Natural killer cell (primary cell): ENCODE measurements at regions not wholly inside any gene's neighbourhood (a gene's known extent, or its start where the extent isn't known, plus 50 kb on each side); places are given as distances from the start of the nearest gene placed in this dataset.

Experiments
- ATAC-seq, 3 donors: fragments of 150-1000 bp in 2 of 3; fragments of 200-7000 bp in 1 of 3; cut with Tn5 transposase; 1 replicate in 1 of 3; 2 replicates in 2 of 3; pipeline ENCODE4 v1.10.0; 2021; ENCODE audit warnings: mild to moderate bottlenecking in 2 of 3, moderate library complexity in 2 of 3
- DNase-seq, 2 donors: peaks; one replicate each; pipeline versions ENCODE4 v3.0.0 to v3.0.0-alpha.2; 2013 to 2021; ENCODE audit warnings: mixed read lengths in 1 of 2
- H3K27ac ChIP-seq: one replicate; pipeline ENCODE4 v1.5.1; 2013; ENCODE audit warnings: mild to moderate bottlenecking, low read length
- H3K27me3 ChIP-seq: one replicate; pipeline ENCODE4 v1.6.1; 2013; ENCODE audit warnings: low read length; ENCODE audit not compliant: control insufficient read depth, insufficient read depth
- H3K36me3 ChIP-seq: one replicate; pipeline ENCODE4 v1.6.1; 2013; ENCODE audit warnings: low read length; ENCODE audit not compliant: control insufficient read depth, insufficient read depth
- H3K4me1 ChIP-seq: one replicate; pipeline ENCODE4 v1.6.1; 2013; ENCODE audit warnings: low read length; ENCODE audit not compliant: control insufficient read depth, insufficient read depth
- H3K4me3 ChIP-seq: one replicate; pipeline ENCODE4 v1.5.1; 2013; ENCODE audit warnings: low read length
- H3K9me3 ChIP-seq: one replicate; pipeline ENCODE4 v1.6.1; 2013; ENCODE audit warnings: low read length; ENCODE audit not compliant: control insufficient read depth, insufficient read depth
- H3K27ac Mint-ChIP-seq, 2 donors: one replicate each; pipeline ENCODE4 v1.8.0; 2022; ENCODE audit warnings: mild to moderate bottlenecking in 2 of 2, mixed read lengths in 2 of 2, moderate library complexity in 1 of 2
- H3K27me3 Mint-ChIP-seq, 2 donors: one replicate each; pipeline ENCODE4 v1.8.0; 2022; ENCODE audit warnings: low read depth in 2 of 2, mixed read lengths in 2 of 2
- H3K36me3 Mint-ChIP-seq: one replicate; pipeline ENCODE4 v1.8.0; 2022; ENCODE audit warnings: mixed read lengths
- H3K4me1 Mint-ChIP-seq, 2 donors: one replicate each; pipeline ENCODE4 v1.8.0; 2022; ENCODE audit warnings: mixed read lengths in 2 of 2
- H3K4me3 Mint-ChIP-seq: one replicate; pipeline ENCODE4 v1.8.0; 2022; ENCODE audit warnings: mild to moderate bottlenecking, moderate library complexity, mixed read lengths
- H3K9me3 Mint-ChIP-seq, 2 donors: one replicate each; pipeline ENCODE4 v1.8.0; 2022; ENCODE audit warnings: mixed read lengths in 2 of 2
- CTCF ChIP-seq: fragments of 200-600 bp; IDR thresholded peaks from one replicate; pipeline ENCODE4 v1.8.0; 2022; ENCODE audit warnings: antibody characterized with exemption
- WGBS: methylation state at CpG from one replicate; pipeline ENCODE4 v1.1.7; 2013; ENCODE audit warnings: missing lambda C conversion rate; ENCODE audit not compliant: insufficient coverage; 5-methylcytosine and 5-hydroxymethylcytosine counted together
- intact Hi-C: fragments of 100-400 bp; cut with micrococcal nuclease; formaldehyde crosslinking; loops from one replicate; pipeline ENCODE4 v1.14.2; 2022

- TF ChIP-seq CTCF: no peak
- no peaks in the 10 kb centered on the region for H3K4me1 ChIP-seq
- H3K27ac Mint-ChIP-seq: no peak overlapping the region
- H3K9me3 Mint-ChIP-seq: no peaks in the 10 kb centered on the region
- H3K4me1 Mint-ChIP-seq: peaks cover 0 to 6% of the 10 kb centered on the region in 2 donors
- no peaks in the 10 kb centered on the region for H3K36me3 Mint-ChIP-seq
- H3K27me3 ChIP-seq: no peaks in the 10 kb centered on the region
- H3K9me3 ChIP-seq: no peaks in the 10 kb centered on the region
- H3K27me3 Mint-ChIP-seq: no peaks in the 10 kb centered on the region
- H3K4me3 ChIP-seq: no peak overlapping the region
- no peak for ATAC-seq
- H3K4me3 Mint-ChIP-seq: no peak overlapping the region
- H3K36me3 ChIP-seq: no peaks in the 10 kb centered on the region
- WGBS: 100% methylated on average over 2 of the region's 2 CpGs
- intact Hi-C loops: no loop called here
- H3K27ac ChIP-seq: no peak overlapping the region
- DNase-seq: no peak
Observed at GRCh38 chr12:107458990-107459389, 226.6 kb upstream of the PWP1 start.

- no peaks in the 10 kb centered on the region for H3K27me3 Mint-ChIP-seq
- H3K36me3 Mint-ChIP-seq: no peaks in the 10 kb centered on the region
- 82% methylated on average over 7 of the region's 7 CpGs for whole genome bisulfite sequencing
- intact Hi-C loops: no loop called here
- no peak overlapping the region for H3K27ac Mint-ChIP-seq
- Histone ChIP-seq H3K27ac (no peak overlapping the region), H3K4me3 (no peak overlapping the region), H3K36me3 (no peaks in the 10 kb centered on the region), H3K9me3 (no peaks in the 10 kb centered on the region), H3K4me1 (no peaks in the 10 kb centered on the region), H3K27me3 (no peaks in the 10 kb centered on the region)
- H3K4me3 Mint-ChIP-seq: no peak overlapping the region
- no peaks in the 10 kb centered on the region for H3K9me3 Mint-ChIP-seq
- peaks cover 0 to 6% of the 10 kb centered on the region in 2 donors for H3K4me1 Mint-ChIP-seq
- ATAC-seq (no peak), DNase-seq (no peak)
- no peak for TF ChIP-seq CTCF
Observed at GRCh38 chr12:107459641-107460040, 226.0 kb upstream of the PWP1 start.

GRCh38 chr12:107461222-107461975 is 224.2 kb upstream of the PWP1 start:
- intact Hi-C loops: no loop called here
- Mint-ChIP-seq H3K9me3 (no peaks in the 10 kb centered on the region), H3K4me3 (no peak overlapping the region), H3K27me3 (no peaks in the 10 kb centered on the region), H3K36me3 (no peaks in the 10 kb centered on the region), H3K27ac (no peak overlapping the region), H3K4me1 (peaks cover 0 to 9% of the 10 kb centered on the region in 2 donors)
- H3K27me3 ChIP-seq: no peaks in the 10 kb centered on the region
- no peak overlapping the region for H3K27ac ChIP-seq
- DNase-seq (no peak), ATAC-seq (no peak)
- WGBS: 70% methylated on average over 6 of the region's 6 CpGs
- no peaks in the 10 kb centered on the region for H3K9me3 ChIP-seq
- H3K4me1 ChIP-seq: no peaks in the 10 kb centered on the region
- H3K4me3 ChIP-seq: no peak overlapping the region
- H3K36me3 ChIP-seq: no peaks in the 10 kb centered on the region
- TF ChIP-seq CTCF: no peak
